Lower lobe of right lung (tissue), 2 donors: ENCODE measurements at regions not wholly inside any gene's neighbourhood (a gene's known extent, or its start where the extent isn't known, plus 50 kb on each side); places are given as distances from the start of the nearest gene placed in this dataset.

Experiments
- ATAC-seq, 2 donors: fragments of 200-7000 bp; cut with Tn5 transposase; one replicate each; pipeline ENCODE4 v1.9.1; 2020 to 2022; ENCODE audit warnings: mild to moderate bottlenecking in 2 of 2, moderate library complexity in 2 of 2
- DNase-seq: peaks from one replicate; pipeline ENCODE4 v3.0.0-alpha.2; 2020
- H3K27ac ChIP-seq: fragments of 200-600 bp; one replicate; pipeline ENCODE4 v1.8.0; 2022
- H3K27me3 ChIP-seq: fragments of 200-600 bp; one replicate; pipeline ENCODE4 v1.8.0; 2022; ENCODE audit warnings: low read depth
- H3K36me3 ChIP-seq: fragments of 200-600 bp; one replicate; pipeline ENCODE4 v1.8.0; 2022; ENCODE audit warnings: mild to moderate bottlenecking
- H3K4me1 ChIP-seq: fragments of 200-600 bp; one replicate; pipeline ENCODE4 v1.8.0; 2022
- H3K4me3 ChIP-seq: fragments of 200-600 bp; one replicate; pipeline ENCODE4 v1.8.0; 2022; ENCODE audit warnings: mild to moderate bottlenecking
- H3K9me3 ChIP-seq: fragments of 200-600 bp; one replicate; pipeline ENCODE4 v1.8.0; 2022
- intact Hi-C: fragments of 100-400 bp; cut with DNase I; formaldehyde crosslinking; loops from one replicate; pipeline ENCODE4 v1.11.0; 2022
- TF ChIP-seq, protein P1 (sequence below): fragments of 200-600 bp; IDR thresholded peaks from one replicate; pipeline ENCODE4 v1.8.0; 2022; ENCODE audit warnings: antibody characterized with exemption, mild to moderate bottlenecking
- donor health status: DM: no; HTN: yes; CAD: no; lungs with severe emphysema.

DNA sequence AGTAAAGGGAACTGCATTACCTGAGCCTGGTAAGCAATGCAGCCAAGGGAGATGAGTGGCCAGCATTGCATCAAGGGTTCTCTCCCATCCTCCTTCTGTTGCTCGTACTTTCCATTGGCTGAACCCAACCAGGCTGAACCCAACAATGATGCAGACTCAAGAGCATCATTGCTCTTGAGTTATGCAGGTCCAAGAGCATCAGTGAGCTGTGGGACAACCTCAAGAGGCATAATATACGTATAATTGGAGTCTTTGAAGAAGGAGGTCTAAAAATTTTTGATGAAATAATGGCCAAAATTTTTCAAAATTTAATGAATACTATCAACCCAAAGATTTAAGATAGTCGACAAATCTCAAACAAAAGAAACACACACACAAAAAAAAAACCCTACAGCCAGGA lies 213.0 kb downstream of the RNF152 start:
- H3K36me3 ChIP-seq = no peaks in the 10 kb centered on the region
- H3K9me3 ChIP-seq = peaks cover 18% of the 10 kb centered on the region
- no peak overlapping the region for H3K27ac ChIP-seq
- DNase-seq (no peak), ATAC-seq (no peak)
- intact Hi-C loops = no loop called here
- no peaks in the 10 kb centered on the region for H3K4me1 ChIP-seq
- H3K27me3 ChIP-seq = no peaks in the 10 kb centered on the region
- no peak overlapping the region for H3K4me3 ChIP-seq
- TF ChIP-seq, protein P1, sequence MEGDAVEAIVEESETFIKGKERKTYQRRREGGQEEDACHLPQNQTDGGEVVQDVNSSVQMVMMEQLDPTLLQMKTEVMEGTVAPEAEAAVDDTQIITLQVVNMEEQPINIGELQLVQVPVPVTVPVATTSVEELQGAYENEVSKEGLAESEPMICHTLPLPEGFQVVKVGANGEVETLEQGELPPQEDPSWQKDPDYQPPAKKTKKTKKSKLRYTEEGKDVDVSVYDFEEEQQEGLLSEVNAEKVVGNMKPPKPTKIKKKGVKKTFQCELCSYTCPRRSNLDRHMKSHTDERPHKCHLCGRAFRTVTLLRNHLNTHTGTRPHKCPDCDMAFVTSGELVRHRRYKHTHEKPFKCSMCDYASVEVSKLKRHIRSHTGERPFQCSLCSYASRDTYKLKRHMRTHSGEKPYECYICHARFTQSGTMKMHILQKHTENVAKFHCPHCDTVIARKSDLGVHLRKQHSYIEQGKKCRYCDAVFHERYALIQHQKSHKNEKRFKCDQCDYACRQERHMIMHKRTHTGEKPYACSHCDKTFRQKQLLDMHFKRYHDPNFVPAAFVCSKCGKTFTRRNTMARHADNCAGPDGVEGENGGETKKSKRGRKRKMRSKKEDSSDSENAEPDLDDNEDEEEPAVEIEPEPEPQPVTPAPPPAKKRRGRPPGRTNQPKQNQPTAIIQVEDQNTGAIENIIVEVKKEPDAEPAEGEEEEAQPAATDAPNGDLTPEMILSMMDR = no peak

DNA sequence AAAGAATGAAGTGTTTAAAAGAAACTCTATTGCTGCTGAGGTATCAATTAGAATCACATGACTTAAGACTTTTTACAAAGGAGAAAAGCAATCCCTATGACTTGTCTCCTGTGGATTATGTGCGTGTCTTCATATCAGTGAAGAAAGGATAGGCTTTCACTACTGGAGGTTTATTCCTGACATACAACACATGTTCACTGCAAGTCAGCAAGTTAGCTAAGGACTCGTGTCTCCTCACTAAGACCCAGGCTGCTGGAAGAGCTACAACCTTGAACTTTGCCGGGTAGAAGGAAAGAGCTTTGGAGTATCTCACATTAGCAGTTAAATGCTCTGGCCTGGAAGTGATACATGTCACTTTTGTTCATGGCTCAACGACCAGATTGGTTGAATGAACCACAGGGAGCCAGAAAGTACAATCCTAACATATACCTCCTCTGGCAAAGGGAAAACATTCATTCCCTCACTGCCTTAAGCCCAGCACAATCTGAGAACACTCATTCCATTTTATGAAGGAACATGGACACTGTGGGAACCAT lies 215.3 kb downstream of the RNF152 start:
- Histone ChIP-seq H3K36me3 (no peaks in the 10 kb centered on the region), H3K4me1 (no peaks in the 10 kb centered on the region), H3K4me3 (no peak overlapping the region), H3K27me3 (no peaks in the 10 kb centered on the region), H3K27ac (no peak overlapping the region), H3K9me3 (peaks cover 18% of the 10 kb centered on the region)
- TF ChIP-seq, protein P1 = no peak
- ATAC-seq (no peak), DNase-seq (no peak)
- intact Hi-C loops = no loop called here

DNA sequence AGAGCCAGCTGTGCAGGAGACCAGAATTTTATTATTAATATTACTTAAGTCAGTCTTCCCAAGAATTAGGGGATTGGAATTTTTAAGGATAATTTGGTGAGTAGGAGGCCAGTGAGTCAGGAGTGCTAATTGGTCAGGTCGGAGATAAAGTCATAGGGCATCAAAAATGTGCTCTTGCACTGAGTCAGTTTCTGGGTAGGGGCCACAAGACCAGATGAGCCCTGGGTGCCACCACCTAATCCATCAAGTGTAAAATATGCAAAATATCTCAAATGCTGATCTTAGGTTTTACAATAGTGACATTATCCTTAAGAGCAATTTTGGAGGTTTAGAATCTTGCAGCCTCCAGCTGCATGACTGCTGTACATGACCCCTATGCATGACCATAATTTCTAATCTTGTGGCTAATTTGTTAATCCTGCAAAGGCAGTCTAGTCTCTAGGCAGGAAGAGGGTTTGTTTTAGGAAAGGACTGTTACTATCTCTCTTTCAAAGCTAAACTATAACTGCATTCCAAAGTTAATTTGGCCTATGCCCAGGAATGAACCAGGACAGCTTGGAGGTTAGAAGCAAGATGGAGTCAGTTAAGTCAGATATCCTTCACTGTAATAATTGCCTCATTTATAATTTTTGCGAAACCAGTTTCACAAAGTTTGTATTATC lies 215.9 kb downstream of the RNF152 start:
- intact Hi-C loops = no loop called here
- peaks cover 18% of the 10 kb centered on the region for H3K9me3 ChIP-seq
- DNase-seq = no peak

DNA sequence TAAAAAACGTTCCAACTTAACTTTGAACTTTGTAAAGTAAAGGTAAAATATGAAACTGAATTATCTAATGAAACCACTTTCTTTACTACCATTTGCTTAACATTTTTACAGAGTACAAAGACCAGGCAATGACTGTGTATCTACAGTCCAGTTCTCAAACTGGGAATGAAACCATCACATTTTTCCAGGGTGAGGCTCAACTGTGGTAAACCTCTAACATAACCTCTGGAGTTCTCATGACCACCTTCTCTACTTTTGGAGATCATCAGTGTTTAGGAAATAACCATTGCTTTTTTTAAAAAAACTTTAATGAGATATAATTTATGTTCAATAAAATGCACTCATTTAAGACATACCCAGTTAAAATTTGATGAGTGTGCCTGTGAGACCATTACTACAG lies 223.5 kb downstream of the RNF152 start:
- Histone ChIP-seq H3K4me3 (no peak overlapping the region), H3K27ac (no peak overlapping the region), H3K27me3 (no peaks in the 10 kb centered on the region), H3K4me1 (no peaks in the 10 kb centered on the region), H3K9me3 (no peaks in the 10 kb centered on the region), H3K36me3 (no peaks in the 10 kb centered on the region)
- intact Hi-C loops = no loop called here
- ATAC-seq = no peak
- TF ChIP-seq, protein P1 = no peak
- DNase-seq = no peak

More for the DNA sequence above, 215.9 kb downstream of the RNF152 start:
- peak; percentile 29 to 58 for ATAC-seq
- TF ChIP-seq, protein P1 = no peak
- Histone ChIP-seq H3K4me3 (no peak overlapping the region), H3K27ac (no peak overlapping the region), H3K36me3 (no peaks in the 10 kb centered on the region), H3K4me1 (no peaks in the 10 kb centered on the region), H3K27me3 (no peaks in the 10 kb centered on the region)

DNA sequence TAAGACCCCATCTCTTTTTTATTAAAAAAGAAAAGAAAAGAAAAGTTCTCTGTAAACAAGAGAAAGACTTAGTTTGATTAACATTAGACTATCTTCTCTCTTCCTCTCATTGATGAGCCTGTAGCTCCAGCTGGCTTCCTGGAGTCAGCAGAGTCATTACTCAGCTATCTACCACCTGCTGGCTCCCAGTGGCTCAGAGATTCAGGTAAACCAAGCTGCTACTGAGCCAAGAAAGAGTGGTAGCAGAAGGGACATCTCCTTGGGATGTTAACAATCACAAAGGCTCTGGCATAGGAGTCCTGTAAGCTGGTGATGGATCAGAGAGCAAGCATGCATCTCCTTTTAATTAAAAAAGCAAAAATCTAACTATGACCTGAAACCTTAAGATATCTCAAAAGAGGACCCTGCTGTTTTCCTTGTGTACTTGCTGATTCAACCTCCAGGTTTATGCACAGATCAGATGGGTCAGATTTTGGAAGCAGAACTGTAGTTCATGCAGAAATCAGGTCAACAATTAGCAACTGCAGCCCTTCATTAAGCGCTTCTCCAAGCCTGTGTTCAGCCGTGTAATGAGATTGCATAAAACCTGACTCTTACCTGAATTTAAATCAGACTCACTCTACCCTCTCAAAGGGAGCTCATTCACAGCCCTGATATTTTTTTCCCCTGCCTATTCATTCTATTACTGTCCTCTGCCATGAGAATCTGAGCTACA lies 225.8 kb downstream of the RNF152 start:
- TF ChIP-seq, protein P1 = no peak
- no peak for ATAC-seq
- H3K4me3 ChIP-seq = no peak overlapping the region
- H3K4me1 ChIP-seq = no peaks in the 10 kb centered on the region
- no peak overlapping the region for H3K27ac ChIP-seq
- intact Hi-C loops = no loop called here
- DNase-seq = no peak
- no peaks in the 10 kb centered on the region for H3K36me3 ChIP-seq
- no peaks in the 10 kb centered on the region for H3K27me3 ChIP-seq
- no peaks in the 10 kb centered on the region for H3K9me3 ChIP-seq
